ENCODE measurements at regions not wholly inside any gene's neighbourhood (a gene's known extent, or its start where the extent isn't known, plus 50 kb on each side); places are given as distances from the start of the nearest gene placed in this dataset.

DNA sequence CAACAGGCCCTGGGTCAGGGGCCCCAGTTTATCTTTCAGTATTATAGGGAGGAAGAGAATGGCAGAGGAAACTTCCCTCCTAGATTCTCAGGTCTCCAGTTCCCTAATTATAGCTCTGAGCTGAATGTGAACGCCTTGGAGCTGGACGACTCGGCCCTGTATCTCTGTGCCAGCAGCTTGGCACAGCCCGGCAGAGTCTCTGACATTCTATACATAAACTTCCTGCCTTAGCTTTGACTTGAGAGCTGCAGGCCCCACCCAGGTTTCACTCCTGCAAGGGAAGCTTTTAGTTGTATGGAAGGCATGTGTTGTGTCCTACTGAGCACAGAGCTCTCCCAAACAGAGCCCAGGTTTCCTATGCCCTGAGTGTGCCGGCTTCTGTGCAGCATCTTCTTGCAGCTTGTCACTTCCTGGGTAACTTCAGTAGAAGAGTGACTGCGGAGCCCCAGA is 205.6 kb upstream of the PRSS58 start:
- TF ChIP-seq RAD21 (IDR thresholded peaks at IDR 0.05; ENCODE audit: low read depth) (no peak), POLR2A (IDR thresholded peaks at IDR 0.05; ENCODE audit: borderline replicate concordance, extremely low read depth, insufficient read depth, insufficient read length) (no peak), POLR2AphosphoS5 (IDR thresholded peaks at IDR 0.05; ENCODE audit: low read depth, low read length) (no peak), YY1 (IDR thresholded peaks at IDR 0.05; ENCODE audit: extremely low read depth, insufficient replicate concordance, low read depth, low read length) (no peak)
- TF ChIP-seq, protein P1, sequence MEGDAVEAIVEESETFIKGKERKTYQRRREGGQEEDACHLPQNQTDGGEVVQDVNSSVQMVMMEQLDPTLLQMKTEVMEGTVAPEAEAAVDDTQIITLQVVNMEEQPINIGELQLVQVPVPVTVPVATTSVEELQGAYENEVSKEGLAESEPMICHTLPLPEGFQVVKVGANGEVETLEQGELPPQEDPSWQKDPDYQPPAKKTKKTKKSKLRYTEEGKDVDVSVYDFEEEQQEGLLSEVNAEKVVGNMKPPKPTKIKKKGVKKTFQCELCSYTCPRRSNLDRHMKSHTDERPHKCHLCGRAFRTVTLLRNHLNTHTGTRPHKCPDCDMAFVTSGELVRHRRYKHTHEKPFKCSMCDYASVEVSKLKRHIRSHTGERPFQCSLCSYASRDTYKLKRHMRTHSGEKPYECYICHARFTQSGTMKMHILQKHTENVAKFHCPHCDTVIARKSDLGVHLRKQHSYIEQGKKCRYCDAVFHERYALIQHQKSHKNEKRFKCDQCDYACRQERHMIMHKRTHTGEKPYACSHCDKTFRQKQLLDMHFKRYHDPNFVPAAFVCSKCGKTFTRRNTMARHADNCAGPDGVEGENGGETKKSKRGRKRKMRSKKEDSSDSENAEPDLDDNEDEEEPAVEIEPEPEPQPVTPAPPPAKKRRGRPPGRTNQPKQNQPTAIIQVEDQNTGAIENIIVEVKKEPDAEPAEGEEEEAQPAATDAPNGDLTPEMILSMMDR (IDR thresholded peaks at IDR 0.05 in 2 of 3, conservative IDR thresholded peaks at IDR 0.05 in 1 of 3; ENCODE audit: borderline replicate concordance in 1 of 3, insufficient read depth in 1 of 3, low read depth in 2 of 3, low read length in 2 of 3), result no peak

Measured in HCT116 (cell line).